ENCODE measurements at regions not wholly inside any gene's neighbourhood (a gene's known extent, or its start where the extent isn't known, plus 50 kb on each side); places are given as distances from the start of the nearest gene placed in this dataset.
"Not testable (repeated sequence)": the region's sequence is repeated elsewhere in the genome, so short reads cannot be mapped to it uniquely, and the experiment has no call there.

DNA sequence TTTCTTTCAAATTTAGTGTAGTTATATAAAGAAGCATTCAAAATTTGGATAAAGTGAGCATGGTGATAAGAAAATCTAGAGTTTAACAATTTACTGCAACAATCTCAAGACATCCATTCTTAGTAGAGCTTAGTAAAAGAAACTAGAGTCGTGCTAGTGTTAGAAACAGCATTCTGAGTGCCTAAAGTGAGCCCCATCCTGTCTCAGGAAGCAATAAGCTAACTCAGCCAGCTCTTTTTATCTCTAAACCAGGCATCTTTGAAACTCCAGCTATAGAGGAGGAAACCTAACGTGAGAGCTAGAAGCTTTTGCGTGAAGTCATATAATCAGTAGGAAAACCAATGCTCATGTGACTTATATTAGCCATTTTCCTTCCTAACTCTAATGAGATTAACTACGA, 1187.1 kb upstream of the EPHA6 start:
- DNase-seq (ENCODE audit: low read depth) = no peak

DNA sequence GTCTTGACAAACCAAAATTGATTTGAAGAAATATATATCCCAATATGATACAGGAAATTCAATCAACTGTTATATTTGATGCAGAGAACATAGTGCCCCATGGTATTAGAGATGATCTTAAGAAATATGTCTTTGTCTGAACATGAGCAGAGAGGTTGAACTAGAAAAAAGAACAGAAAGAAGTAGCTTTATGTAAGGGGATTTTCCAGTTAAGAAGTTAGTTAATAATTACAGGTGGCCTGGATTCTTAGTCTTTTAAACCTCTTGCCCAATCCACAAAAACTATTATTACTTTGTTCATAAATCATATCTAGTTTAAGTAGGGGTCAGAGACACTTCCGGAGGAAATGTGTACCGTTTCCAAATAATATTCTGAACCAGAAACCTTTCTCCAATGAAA, 1186.7 kb upstream of the EPHA6 start:
- no peak for DNase-seq (ENCODE audit: low read depth)

GRCh38 chr3:95629802-95630201, 1184.6 kb upstream of the EPHA6 start:
- DNase-seq (ENCODE audit: low read depth) = no peak

DNA sequence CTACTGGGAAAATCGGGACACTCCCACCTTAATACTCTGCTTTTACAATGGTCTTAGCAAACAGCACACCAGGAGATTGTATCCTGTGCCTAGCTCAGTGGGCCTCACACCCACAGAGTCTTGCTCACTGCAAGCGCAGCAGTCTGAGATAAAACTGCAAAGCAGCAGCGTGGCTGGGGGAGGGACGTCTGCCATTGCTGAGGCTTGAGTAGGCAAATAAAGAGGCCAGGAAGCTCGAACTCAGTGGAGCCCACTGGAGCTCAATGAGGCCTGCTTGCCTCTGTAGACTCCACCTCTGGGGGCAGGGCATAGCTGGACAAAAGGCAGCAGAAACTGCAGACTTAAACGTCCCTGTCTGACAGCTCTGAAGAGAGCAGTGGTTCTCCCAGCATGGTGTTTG, 1169.1 kb upstream of the EPHA6 start:
- DNase-seq (ENCODE audit: low read depth) = no peak

- DNase-seq (ENCODE audit: low read depth) = no peak
Measured at GRCh38 chr3:95654570-95655362, 1159.6 kb upstream of the EPHA6 start.

GRCh38 chr3:95655363-95655986, 1158.9 kb upstream of the EPHA6 start:
- DNase-seq (ENCODE audit: low read depth) = no peak

DNA sequence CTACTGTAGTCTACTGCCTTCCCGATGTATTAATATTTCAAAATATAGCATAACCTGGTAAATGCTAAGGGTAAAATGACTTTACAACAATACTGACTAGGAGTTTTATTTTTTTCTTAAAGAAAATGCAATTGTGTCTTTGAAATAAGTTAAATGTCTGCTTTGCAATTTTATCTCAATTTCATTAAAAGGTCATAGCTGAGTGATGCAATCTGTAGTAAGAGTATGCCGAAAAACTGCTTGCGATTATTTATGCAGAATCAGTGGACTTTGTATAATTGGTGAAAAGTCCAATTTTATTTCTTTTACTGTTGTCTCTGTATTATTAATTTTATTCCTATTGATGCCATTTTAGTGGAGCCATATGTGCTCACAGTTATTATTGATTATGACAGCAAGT, 1143.6 kb upstream of the EPHA6 start:
- no peak for DNase-seq (ENCODE audit: low read depth)

DNA sequence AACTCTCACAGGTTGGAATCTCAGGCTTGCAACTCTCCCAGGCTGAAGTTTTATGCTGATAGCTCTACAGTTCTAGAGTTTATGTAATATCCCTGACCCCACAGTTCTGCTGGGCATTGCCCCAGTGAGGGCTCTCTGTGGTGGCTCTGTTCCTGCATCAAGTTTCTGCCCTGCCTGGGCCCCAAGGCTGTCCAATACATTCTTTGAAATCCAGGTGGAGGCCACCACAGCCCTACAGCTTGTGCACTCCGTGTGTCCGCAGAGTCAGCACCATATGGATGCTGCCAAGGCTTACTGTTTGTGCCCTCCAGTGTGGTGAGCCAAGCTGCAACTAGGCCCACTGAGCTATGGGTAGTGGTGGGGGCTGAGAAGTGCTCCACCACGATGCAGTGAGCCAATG, 1141.2 kb upstream of the EPHA6 start:
- DNase-seq (ENCODE audit: low read depth) = no peak

DNA sequence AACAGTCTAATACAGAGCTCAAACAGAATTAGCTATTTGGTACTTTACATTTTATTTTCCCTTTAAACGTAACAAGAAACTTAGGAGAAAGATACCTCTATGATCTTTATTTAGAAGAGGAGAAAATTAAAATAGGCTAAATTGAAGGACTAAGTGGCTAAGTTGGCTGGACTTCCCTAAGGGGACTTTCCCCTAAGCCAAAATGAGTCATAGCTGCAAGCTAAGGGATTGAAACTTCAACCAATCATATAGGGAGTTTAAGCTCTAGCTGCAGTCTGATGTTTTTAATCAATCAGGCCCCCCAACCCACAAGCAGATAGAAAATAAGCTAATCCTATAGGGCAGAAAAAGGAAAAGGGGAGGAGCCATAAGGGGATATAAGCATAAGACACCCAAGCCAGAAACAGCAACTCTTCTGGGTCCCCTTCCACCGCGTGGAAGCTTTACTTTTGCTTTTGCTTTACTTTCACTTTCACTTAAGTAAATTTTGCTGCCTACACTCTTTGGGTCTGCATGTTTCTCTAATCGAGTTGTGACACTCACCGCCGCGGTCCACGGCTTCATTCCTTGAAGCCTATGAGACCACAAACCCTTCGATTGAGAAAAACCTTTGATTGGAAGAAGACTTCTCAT, 1108.5 kb upstream of the EPHA6 start:
- DNase-seq (ENCODE audit: low read depth) = peak; percentile 3

- DNase-seq (ENCODE audit: low read depth) = no peak
Measured at GRCh38 chr3:95707268-95707667, 1107.1 kb upstream of the EPHA6 start.

DNA sequence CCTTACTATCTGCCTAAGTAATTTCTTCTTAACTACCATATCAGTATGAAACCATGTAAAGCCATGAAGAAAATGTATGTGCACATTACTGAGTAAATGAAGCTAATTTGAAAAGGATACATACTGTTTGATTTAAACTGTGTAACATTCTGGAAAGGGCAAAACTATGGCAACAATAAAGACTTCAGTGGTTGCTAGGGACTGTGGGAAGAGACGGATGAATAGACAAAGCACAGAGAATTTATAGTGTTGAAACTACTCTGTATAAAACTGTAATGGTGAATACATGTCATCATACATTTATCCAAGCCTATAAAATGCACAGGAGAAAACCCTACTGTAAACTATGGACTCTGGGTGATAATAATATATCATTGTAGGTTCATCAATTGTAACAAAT, 1103.7 kb upstream of the EPHA6 start:
- DNase-seq (ENCODE audit: low read depth) = no peak

DNA sequence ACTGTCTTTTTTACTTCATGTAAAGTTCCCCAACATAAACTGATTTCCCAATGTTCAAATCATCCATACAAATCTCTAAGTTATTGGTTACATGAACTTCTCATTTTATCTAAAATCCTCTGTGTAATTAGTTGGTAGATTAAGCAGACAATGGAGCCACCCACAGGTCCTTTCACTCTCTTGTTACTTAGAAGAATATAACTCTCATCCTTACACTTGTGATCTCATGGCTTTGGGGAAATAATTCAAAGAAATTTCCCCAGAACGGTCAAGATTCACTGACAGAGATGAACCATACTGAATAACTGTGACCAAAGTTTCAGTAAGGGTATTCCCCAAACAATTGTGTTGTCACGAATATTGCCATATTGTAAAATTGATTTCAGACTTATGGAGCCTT, 1102.6 kb upstream of the EPHA6 start:
- no peak for DNase-seq (ENCODE audit: low read depth)

GRCh38 chr3:95715128-95715527, 1099.3 kb upstream of the EPHA6 start:
- no peak for DNase-seq (ENCODE audit: low read depth)

- DNase-seq (ENCODE audit: low read depth) = no peak
Measured at GRCh38 chr3:95717048-95717447, 1097.3 kb upstream of the EPHA6 start.

GRCh38 chr3:95718168-95718567, 1096.2 kb upstream of the EPHA6 start:
- no peak for DNase-seq (ENCODE audit: low read depth)

GRCh38 chr3:95719481-95719880, 1094.9 kb upstream of the EPHA6 start:
- no peak for DNase-seq (ENCODE audit: low read depth)

DNA sequence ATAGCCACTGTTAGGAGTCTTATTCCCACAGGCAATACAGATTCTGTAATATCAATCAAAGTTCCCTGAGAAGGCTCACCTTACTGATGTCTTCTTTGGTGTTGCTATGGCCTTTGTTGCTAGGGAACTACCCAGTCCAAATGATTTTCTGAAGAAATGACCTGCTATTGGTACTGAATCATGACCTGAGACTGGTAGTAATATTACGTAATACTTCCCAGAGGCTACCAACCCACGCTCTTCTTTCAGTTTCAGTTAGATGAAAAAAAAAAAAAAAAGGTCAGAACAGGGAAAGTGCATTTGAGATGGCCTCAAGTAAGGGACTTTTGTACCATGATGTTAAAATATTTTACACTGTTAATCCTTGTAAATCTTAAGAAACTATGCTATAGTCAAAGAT, 1092.5 kb upstream of the EPHA6 start:
- DNase-seq (ENCODE audit: low read depth) = no peak

- no peak for DNase-seq (ENCODE audit: low read depth)
Measured at GRCh38 chr3:95725770-95726169, 1088.6 kb upstream of the EPHA6 start.

DNA sequence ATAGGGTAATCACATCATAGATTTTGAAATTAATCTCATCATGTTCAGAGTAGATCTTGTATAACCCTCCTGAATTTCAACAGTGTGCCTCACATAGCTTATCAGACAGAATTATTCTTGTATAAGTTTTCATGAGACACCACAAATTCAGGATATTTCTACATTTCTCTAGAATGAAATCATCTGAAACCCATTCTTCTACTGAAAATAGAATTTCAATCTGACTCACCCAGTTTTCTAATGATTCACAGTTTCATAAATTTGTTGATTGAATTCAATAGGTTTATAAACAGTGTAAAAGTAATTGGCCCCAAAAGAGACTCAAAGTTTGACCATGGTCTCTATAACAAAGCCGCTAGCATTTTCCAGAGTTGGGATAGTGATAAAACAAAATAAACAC, 1082.6 kb upstream of the EPHA6 start:
- DNase-seq (ENCODE audit: low read depth) = no peak

DNA sequence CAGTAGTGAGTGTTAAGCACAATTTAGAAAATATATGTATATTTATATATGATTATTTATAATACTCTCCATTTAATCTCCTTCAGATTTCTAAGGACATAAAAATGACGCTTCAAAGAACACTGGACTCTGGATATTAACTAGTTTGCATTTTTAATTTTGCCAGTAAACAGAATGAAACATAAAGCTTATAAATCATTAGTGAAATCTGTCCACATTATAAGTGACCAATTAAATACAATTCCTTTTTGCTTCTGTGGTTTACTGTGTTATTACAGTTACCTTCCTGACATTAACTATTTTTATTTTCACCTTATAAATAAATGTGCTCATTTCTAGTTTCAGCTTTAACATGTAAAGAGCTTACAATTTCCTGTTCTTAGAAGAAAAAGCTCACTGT, 1081.1 kb upstream of the EPHA6 start:
- no peak for DNase-seq (ENCODE audit: low read depth)

GRCh38 chr3:95738045-95738444, 1076.3 kb upstream of the EPHA6 start:
- no peak for DNase-seq (ENCODE audit: low read depth)

GRCh38 chr3:95744896-95745295, 1069.5 kb upstream of the EPHA6 start:
- DNase-seq (ENCODE audit: low read depth) = not testable (repeated sequence)

- no peak for DNase-seq (ENCODE audit: low read depth)
Measured at GRCh38 chr3:95750097-95750496, 1064.3 kb upstream of the EPHA6 start.
